GM21717 (cell line): ENCODE measurements at regions not wholly inside any gene's neighbourhood (a gene's known extent, or its start where the extent isn't known, plus 50 kb on each side); places are given as distances from the start of the nearest gene placed in this dataset.
"Not testable (repeated sequence)": the region's sequence is repeated elsewhere in the genome, so short reads cannot be mapped to it uniquely, and the experiment has no call there.

Experiments used
- ATAC-seq: cut with Tn5 transposase; IDR thresholded peaks from one replicate; pipeline ENCODE4 v1.9.1; 2021; ENCODE audit warnings: mild to moderate bottlenecking, moderate library complexity; ENCODE audit not compliant: unreplicated experiment

- ATAC-seq, result no peak
These were observed 1479.2 kb downstream of the UQCRFS1 start for GRCh38 chr19:27733551-27734266.

- ATAC-seq, result no peak
These were observed 1483.6 kb downstream of the UQCRFS1 start for GRCh38 chr19:27729332-27729731.

- ATAC-seq, result no peak
These were observed 1490.3 kb downstream of the UQCRFS1 start for GRCh38 chr19:27722625-27723024.

- ATAC-seq, result no peak
These were observed 1492.8 kb downstream of the UQCRFS1 start for GRCh38 chr19:27720155-27720554.

GRCh38 chr19:27719034-27719433 lies 1493.9 kb downstream of the UQCRFS1 start:
- ATAC-seq, result no peak

- no peak for ATAC-seq
These were observed 1494.7 kb downstream of the UQCRFS1 start for GRCh38 chr19:27718234-27718633.

- ATAC-seq, result no peak
These were observed 1495.1 kb downstream of the UQCRFS1 start for GRCh38 chr19:27717825-27718224.

GRCh38 chr19:27716922-27717321 lies 1496.0 kb downstream of the UQCRFS1 start:
- ATAC-seq, result no peak

GRCh38 chr19:27714857-27715256 lies 1498.1 kb downstream of the UQCRFS1 start:
- no peak for ATAC-seq

- ATAC-seq, result no peak
These were observed 1503.5 kb downstream of the UQCRFS1 start for GRCh38 chr19:27709496-27709895.

GRCh38 chr19:27708986-27709385 lies 1504.0 kb downstream of the UQCRFS1 start:
- ATAC-seq, result not testable (repeated sequence)

- not testable (repeated sequence) for ATAC-seq
These were observed 1505.9 kb downstream of the UQCRFS1 start for GRCh38 chr19:27707026-27707425.

- ATAC-seq, result no peak
These were observed 1507.1 kb downstream of the UQCRFS1 start for GRCh38 chr19:27705896-27706295.

GRCh38 chr19:27694361-27695055 lies 1518.4 kb downstream of the UQCRFS1 start:
- ATAC-seq, result no peak

GRCh38 chr19:27691991-27692390 lies 1521.0 kb downstream of the UQCRFS1 start:
- no peak for ATAC-seq

GRCh38 chr19:27689734-27690241 lies 1523.2 kb downstream of the UQCRFS1 start:
- ATAC-seq, result no peak

GRCh38 chr19:27684293-27684692 lies 1528.7 kb downstream of the UQCRFS1 start:
- no peak for ATAC-seq

- ATAC-seq, result no peak
These were observed 1531.0 kb downstream of the UQCRFS1 start for GRCh38 chr19:27681972-27682371.

- ATAC-seq, result no peak
These were observed 1533.0 kb downstream of the UQCRFS1 start for GRCh38 chr19:27679905-27680304.

- no peak for ATAC-seq
These were observed 1533.6 kb downstream of the UQCRFS1 start for GRCh38 chr19:27679399-27679798.

GRCh38 chr19:27676877-27677276 lies 1536.1 kb downstream of the UQCRFS1 start:
- no peak for ATAC-seq

- no peak for ATAC-seq
These were observed 1536.6 kb downstream of the UQCRFS1 start for GRCh38 chr19:27676334-27676733.
